ENCODE measurements at regions not wholly inside any gene's neighbourhood (a gene's known extent, or its start where the extent isn't known, plus 50 kb on each side); places are given as distances from the start of the nearest gene placed in this dataset.

DNA sequence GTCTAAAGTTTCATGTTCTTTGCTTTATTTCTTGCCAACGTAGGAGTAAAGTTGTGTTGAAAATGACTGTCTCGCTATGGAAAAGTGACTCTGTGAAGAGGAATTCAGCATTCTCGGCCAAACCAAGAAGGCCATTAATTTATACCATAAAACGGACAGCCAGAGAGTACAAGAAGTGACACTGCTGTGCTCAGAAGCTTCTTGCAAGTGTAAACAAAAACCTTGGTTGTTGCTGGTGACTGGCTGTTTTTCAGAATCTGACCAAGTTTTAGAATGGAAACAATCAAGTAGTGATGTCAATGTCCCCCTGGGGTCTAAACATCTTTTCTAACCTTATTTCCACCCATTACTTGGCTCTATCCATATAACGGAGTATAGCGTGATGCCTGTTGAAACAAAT, 201.9 kb downstream of the INHBA start:
- CTCF ChIA-PET: interaction anchor here (0.6 to 1.0 kb wide), 2 partner anchors 15 to 204 kb away, joined by 3 read pairs; no protein-coding TSS in a partner anchor
- Histone ChIP-seq H3K27ac (ENCODE audit: low read depth in 2 of 2, low read length in 1 of 2) (no peak overlapping the region), H3K4me2 (no peak overlapping the region), H3F3A (replicated peaks; ENCODE audit: insufficient read depth) (no peaks in the 10 kb centered on the region), H3K9me2 (no peaks in the 10 kb centered on the region), H2AFZ (ENCODE audit: low read depth) (no peak overlapping the region), H3K79me2 (ENCODE audit: insufficient read depth) (no peaks in the 10 kb centered on the region), H3K36me3 (replicated peaks in 1 of 2; ENCODE audit: control insufficient read depth in 1 of 2, insufficient read depth in 2 of 2, low read length in 1 of 2) (no peaks in the 10 kb centered on the region), H3K4me1 (ENCODE audit: control insufficient read depth in 1 of 2, insufficient read depth in 2 of 2, low read depth in 1 of 2, low read length in 1 of 2) (no peaks in the 10 kb centered on the region), H4K20me1 (ENCODE audit: insufficient read depth) (no peaks in the 10 kb centered on the region), H3K4me3 (ENCODE audit: low read depth in 2 of 2, low read length in 1 of 2) (no peak overlapping the region), H3K9ac (no peak overlapping the region), H3K9me3 (no peaks in the 10 kb centered on the region), H3K27me3 (ENCODE audit: insufficient read depth) (no peaks in the 10 kb centered on the region)
- POLR2A ChIA-PET: no interaction called here
- TF ChIP-seq EP300 (IDR thresholded peaks at IDR 0.05; ENCODE audit: borderline replicate concordance in 1 of 2, low read depth in 1 of 2, low read length in 1 of 2) (no peak), RFX5 (IDR thresholded peaks at IDR 0.05; ENCODE audit: low read length) (no peak), JUND (IDR thresholded peaks at IDR 0.05) (no peak), FOXM1 (IDR thresholded peaks at IDR 0.05; ENCODE audit: low read depth) (no peak), NFIC (IDR thresholded peaks at IDR 0.05; ENCODE audit: borderline replicate concordance) (no peak), CHD2 (IDR thresholded peaks at IDR 0.05; ENCODE audit: low read length, partially characterized antibody) (no peak), MEF2A (IDR thresholded peaks at IDR 0.05; ENCODE audit: borderline replicate concordance, low read depth) (no peak), ELF1 (IDR thresholded peaks at IDR 0.05) (no peak), GATA2 (CRISPR knock-in tag; IDR thresholded peaks at IDR 0.05) (no peak), EZH2phosphoT487 (IDR thresholded peaks at IDR 0.05; ENCODE audit: borderline replicate concordance, low read depth) (no peak), SMC3 (IDR thresholded peaks at IDR 0.05; ENCODE audit: low read depth, low read length) (no peak), TAF1 (IDR thresholded peaks at IDR 0.05; ENCODE audit: borderline replicate concordance, low read depth, low read length) (no peak), TEAD4 (IDR thresholded peaks at IDR 0.05; ENCODE audit: borderline replicate concordance, insufficient read depth) (no peak), YY1 (IDR thresholded peaks at IDR 0.05; ENCODE audit: low read depth) (no peak)
- TF ChIP-seq, protein P1, sequence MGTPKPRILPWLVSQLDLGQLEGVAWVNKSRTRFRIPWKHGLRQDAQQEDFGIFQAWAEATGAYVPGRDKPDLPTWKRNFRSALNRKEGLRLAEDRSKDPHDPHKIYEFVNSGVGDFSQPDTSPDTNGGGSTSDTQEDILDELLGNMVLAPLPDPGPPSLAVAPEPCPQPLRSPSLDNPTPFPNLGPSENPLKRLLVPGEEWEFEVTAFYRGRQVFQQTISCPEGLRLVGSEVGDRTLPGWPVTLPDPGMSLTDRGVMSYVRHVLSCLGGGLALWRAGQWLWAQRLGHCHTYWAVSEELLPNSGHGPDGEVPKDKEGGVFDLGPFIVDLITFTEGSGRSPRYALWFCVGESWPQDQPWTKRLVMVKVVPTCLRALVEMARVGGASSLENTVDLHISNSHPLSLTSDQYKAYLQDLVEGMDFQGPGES (IDR thresholded peaks at IDR 0.05; ENCODE audit: low read depth, low read length): no peak
- TF ChIP-seq, protein P2, sequence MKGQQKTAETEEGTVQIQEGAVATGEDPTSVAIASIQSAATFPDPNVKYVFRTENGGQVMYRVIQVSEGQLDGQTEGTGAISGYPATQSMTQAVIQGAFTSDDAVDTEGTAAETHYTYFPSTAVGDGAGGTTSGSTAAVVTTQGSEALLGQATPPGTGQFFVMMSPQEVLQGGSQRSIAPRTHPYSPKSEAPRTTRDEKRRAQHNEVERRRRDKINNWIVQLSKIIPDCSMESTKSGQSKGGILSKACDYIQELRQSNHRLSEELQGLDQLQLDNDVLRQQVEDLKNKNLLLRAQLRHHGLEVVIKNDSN (IDR thresholded peaks at IDR 0.05; ENCODE audit: borderline replicate concordance, low read depth): no peak
- TF ChIP-seq, protein P3, sequence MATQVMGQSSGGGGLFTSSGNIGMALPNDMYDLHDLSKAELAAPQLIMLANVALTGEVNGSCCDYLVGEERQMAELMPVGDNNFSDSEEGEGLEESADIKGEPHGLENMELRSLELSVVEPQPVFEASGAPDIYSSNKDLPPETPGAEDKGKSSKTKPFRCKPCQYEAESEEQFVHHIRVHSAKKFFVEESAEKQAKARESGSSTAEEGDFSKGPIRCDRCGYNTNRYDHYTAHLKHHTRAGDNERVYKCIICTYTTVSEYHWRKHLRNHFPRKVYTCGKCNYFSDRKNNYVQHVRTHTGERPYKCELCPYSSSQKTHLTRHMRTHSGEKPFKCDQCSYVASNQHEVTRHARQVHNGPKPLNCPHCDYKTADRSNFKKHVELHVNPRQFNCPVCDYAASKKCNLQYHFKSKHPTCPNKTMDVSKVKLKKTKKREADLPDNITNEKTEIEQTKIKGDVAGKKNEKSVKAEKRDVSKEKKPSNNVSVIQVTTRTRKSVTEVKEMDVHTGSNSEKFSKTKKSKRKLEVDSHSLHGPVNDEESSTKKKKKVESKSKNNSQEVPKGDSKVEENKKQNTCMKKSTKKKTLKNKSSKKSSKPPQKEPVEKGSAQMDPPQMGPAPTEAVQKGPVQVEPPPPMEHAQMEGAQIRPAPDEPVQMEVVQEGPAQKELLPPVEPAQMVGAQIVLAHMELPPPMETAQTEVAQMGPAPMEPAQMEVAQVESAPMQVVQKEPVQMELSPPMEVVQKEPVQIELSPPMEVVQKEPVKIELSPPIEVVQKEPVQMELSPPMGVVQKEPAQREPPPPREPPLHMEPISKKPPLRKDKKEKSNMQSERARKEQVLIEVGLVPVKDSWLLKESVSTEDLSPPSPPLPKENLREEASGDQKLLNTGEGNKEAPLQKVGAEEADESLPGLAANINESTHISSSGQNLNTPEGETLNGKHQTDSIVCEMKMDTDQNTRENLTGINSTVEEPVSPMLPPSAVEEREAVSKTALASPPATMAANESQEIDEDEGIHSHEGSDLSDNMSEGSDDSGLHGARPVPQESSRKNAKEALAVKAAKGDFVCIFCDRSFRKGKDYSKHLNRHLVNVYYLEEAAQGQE (IDR thresholded peaks at IDR 0.05; ENCODE audit: low read depth, low read length): no peak
- TF ChIP-seq, protein P4, sequence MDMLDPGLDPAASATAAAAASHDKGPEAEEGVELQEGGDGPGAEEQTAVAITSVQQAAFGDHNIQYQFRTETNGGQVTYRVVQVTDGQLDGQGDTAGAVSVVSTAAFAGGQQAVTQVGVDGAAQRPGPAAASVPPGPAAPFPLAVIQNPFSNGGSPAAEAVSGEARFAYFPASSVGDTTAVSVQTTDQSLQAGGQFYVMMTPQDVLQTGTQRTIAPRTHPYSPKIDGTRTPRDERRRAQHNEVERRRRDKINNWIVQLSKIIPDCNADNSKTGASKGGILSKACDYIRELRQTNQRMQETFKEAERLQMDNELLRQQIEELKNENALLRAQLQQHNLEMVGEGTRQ (IDR thresholded peaks at IDR 0.05; ENCODE audit: borderline replicate concordance, low read depth, low read length): no peak
- TF ChIP-seq, protein P5, sequence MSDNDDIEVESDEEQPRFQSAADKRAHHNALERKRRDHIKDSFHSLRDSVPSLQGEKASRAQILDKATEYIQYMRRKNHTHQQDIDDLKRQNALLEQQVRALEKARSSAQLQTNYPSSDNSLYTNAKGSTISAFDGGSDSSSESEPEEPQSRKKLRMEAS (IDR thresholded peaks at IDR 0.05; ENCODE audit: low read depth): no peak
- TF ChIP-seq, protein P6, sequence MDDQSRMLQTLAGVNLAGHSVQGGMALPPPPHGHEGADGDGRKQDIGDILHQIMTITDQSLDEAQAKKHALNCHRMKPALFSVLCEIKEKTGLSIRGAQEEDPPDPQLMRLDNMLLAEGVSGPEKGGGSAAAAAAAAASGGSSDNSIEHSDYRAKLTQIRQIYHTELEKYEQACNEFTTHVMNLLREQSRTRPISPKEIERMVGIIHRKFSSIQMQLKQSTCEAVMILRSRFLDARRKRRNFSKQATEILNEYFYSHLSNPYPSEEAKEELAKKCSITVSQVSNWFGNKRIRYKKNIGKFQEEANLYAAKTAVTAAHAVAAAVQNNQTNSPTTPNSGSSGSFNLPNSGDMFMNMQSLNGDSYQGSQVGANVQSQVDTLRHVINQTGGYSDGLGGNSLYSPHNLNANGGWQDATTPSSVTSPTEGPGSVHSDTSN (IDR thresholded peaks at IDR 0.05): no peak
- no peak for DNase-seq
- 71% methylated on average over 6 of the region's 6 CpGs for WGBS (ENCODE audit: low lambda C conversion rate)

Measured in SK-N-SH (cell line).